ENCODE measurements at regions not wholly inside any gene's neighbourhood (a gene's known extent, or its start where the extent isn't known, plus 50 kb on each side); places are given as distances from the start of the nearest gene placed in this dataset.

DNA sequence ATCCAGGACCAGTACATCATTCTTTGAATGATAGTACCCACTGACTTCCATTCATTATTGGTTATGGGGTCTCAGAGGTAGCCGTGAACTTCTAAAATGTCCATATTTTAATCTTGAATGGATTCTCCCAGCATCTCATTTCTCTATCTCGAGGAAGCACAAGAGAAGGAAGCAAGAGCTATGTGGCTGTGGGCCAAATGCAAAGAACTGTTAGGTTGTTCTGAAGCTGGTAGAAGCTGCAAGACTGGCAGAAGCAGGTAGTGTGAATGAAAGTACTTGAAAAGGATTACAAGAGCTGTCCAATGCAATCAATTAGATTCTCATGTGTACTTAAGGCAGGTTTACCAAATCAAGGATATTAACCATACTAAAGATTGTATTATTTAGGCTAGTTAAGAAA is 1131.8 kb downstream of the GRIK2 start:
- Histone ChIP-seq H3K4me1 (ENCODE audit: control insufficient read depth, insufficient read depth, low read length) (no peaks in the 10 kb centered on the region), H3K9me3 (ENCODE audit: control insufficient read depth, insufficient read depth, low read depth, low read length) (no peaks in the 10 kb centered on the region), H3K4me3 (ENCODE audit: low read depth in 2 of 2, low read length in 2 of 2) (no peak overlapping the region), H3K36me3 (ENCODE audit: control insufficient read depth, insufficient read depth, low read length) (no peaks in the 10 kb centered on the region; the same call in 1 of the 2 replicates), H3K27me3 (ENCODE audit: control insufficient read depth, insufficient read depth, low read length) (no peaks in the 10 kb centered on the region), H3K27ac (ENCODE audit: low read length) (no peak overlapping the region)
- BruUV-seq (replicated peaks) = no TSS peak
- ChIA-PET CTCF (no interaction called here), POLR2A (no interaction called here)
- no peak for TF ChIP-seq REST (IDR thresholded peaks at IDR 0.05; ENCODE audit: insufficient read depth in 1 of 2, low read depth in 2 of 2, low read length in 1 of 2)
- no peak for TF ChIP-seq TCF7L2 (IDR thresholded peaks at IDR 0.05; ENCODE audit: low read depth, low read length)
- TF ChIP-seq SIN3A (IDR thresholded peaks at IDR 0.05; ENCODE audit: borderline replicate concordance, insufficient read depth, low read depth, low read length) = no peak
- TF ChIP-seq POLR2AphosphoS5 (IDR thresholded peaks at IDR 0.05; ENCODE audit: low read depth, low read length) = no peak
- TF ChIP-seq, protein P1, sequence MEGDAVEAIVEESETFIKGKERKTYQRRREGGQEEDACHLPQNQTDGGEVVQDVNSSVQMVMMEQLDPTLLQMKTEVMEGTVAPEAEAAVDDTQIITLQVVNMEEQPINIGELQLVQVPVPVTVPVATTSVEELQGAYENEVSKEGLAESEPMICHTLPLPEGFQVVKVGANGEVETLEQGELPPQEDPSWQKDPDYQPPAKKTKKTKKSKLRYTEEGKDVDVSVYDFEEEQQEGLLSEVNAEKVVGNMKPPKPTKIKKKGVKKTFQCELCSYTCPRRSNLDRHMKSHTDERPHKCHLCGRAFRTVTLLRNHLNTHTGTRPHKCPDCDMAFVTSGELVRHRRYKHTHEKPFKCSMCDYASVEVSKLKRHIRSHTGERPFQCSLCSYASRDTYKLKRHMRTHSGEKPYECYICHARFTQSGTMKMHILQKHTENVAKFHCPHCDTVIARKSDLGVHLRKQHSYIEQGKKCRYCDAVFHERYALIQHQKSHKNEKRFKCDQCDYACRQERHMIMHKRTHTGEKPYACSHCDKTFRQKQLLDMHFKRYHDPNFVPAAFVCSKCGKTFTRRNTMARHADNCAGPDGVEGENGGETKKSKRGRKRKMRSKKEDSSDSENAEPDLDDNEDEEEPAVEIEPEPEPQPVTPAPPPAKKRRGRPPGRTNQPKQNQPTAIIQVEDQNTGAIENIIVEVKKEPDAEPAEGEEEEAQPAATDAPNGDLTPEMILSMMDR (IDR thresholded peaks at IDR 0.05) = no peak
- in situ Hi-C loops (cut with HindIII; ENCODE audit: low pct_unique_long_range_greater_than_20kb, low sequenced_read_pairs) = no loop called here
- DNase-seq (ENCODE audit: low read depth, low spot score) = no peak
- intact Hi-C loops (cut with micrococcal nuclease; ENCODE audit: unreplicated experiment) = no loop called here
- ATAC-seq = no peak

- no peak for ATAC-seq
Observed at GRCh38 chr6:102520966-102521365, 1127.5 kb downstream of the GRIK2 start.

GRCh38 chr6:102517506-102517905 is 1124.0 kb downstream of the GRIK2 start:
- intact Hi-C loops (cut with micrococcal nuclease; ENCODE audit: unreplicated experiment) = no loop called here
- Histone ChIP-seq H3K27ac (ENCODE audit: low read length) (no peak overlapping the region), H3K4me1 (ENCODE audit: control insufficient read depth, insufficient read depth, low read length) (no peaks in the 10 kb centered on the region), H3K36me3 (ENCODE audit: control insufficient read depth, insufficient read depth, low read length) (no peaks in the 10 kb centered on the region), H3K9me3 (ENCODE audit: control insufficient read depth, insufficient read depth, low read depth, low read length) (no peaks in the 10 kb centered on the region), H3K4me3 (ENCODE audit: low read depth in 2 of 2, low read length in 2 of 2) (no peak overlapping the region), H3K27me3 (ENCODE audit: control insufficient read depth, insufficient read depth, low read length) (no peaks in the 10 kb centered on the region)
- ATAC-seq (no peak), DNase-seq (ENCODE audit: low read depth, low spot score) (no peak)
- no peak for TF ChIP-seq SIN3A (IDR thresholded peaks at IDR 0.05; ENCODE audit: borderline replicate concordance, insufficient read depth, low read depth, low read length)
- no peak for TF ChIP-seq TCF7L2 (IDR thresholded peaks at IDR 0.05; ENCODE audit: low read depth, low read length)
- TF ChIP-seq, protein P1 (IDR thresholded peaks at IDR 0.05) = no peak
- no peak for TF ChIP-seq REST (IDR thresholded peaks at IDR 0.05; ENCODE audit: insufficient read depth in 1 of 2, low read depth in 2 of 2, low read length in 1 of 2)
- no TSS peak for BruUV-seq (replicated peaks)
- POLR2A ChIA-PET = no interaction called here
- in situ Hi-C loops (cut with HindIII; ENCODE audit: low pct_unique_long_range_greater_than_20kb, low sequenced_read_pairs) = no loop called here
- CTCF ChIA-PET = no interaction called here

More at GRCh38 chr6:102520966-102521365, 1127.5 kb downstream of the GRIK2 start:
- ChIA-PET CTCF (no interaction called here), POLR2A (no interaction called here)
- no peaks in the 10 kb centered on the region for H3K4me1 ChIP-seq (ENCODE audit: control insufficient read depth, insufficient read depth, low read length)
- H3K27ac ChIP-seq (ENCODE audit: low read length) = no peak overlapping the region
- intact Hi-C loops (cut with micrococcal nuclease; ENCODE audit: unreplicated experiment) (no loop called here), in situ Hi-C loops (cut with HindIII; ENCODE audit: low pct_unique_long_range_greater_than_20kb, low sequenced_read_pairs) (no loop called here)
- no peak overlapping the region for H3K4me3 ChIP-seq (ENCODE audit: low read depth in 2 of 2, low read length in 2 of 2)
- no peak for TF ChIP-seq SIN3A (IDR thresholded peaks at IDR 0.05; ENCODE audit: borderline replicate concordance, insufficient read depth, low read depth, low read length)
- no peaks in the 10 kb centered on the region for H3K9me3 ChIP-seq (ENCODE audit: control insufficient read depth, insufficient read depth, low read depth, low read length)
- no peak for DNase-seq (ENCODE audit: low read depth, low spot score)
- no peaks in the 10 kb centered on the region for H3K27me3 ChIP-seq (ENCODE audit: control insufficient read depth, insufficient read depth, low read length)
- H3K36me3 ChIP-seq (ENCODE audit: control insufficient read depth, insufficient read depth, low read length) = no peaks in the 10 kb centered on the region; the same call in 1 of the 2 replicates
- BruUV-seq (replicated peaks) = no TSS peak

Data from Panc1 (cell line).